ENCODE measurements at regions not wholly inside any gene's neighbourhood (a gene's known extent, or its start where the extent isn't known, plus 50 kb on each side); places are given as distances from the start of the nearest gene placed in this dataset.
"Not testable (repeated sequence)": the region's sequence is repeated elsewhere in the genome, so short reads cannot be mapped to it uniquely, and the experiment has no call there.

DNA sequence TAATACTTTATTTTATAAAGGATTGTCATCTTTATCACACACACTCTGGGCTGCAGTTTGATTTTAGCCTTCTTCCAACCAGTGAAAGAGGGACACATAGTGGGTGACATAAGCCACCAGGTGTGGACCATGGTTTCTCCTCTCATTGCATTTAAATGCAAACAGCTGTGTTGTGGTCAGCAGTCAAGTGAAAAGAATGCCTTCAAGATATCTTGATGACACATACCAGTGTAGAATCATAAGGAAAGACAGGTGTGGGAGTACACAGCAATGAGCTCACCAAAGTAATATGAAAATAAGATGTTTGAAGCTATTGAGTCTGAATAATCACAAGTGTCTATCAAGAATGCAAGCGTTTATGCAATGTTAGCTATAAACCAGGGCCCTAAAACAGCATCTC is 580.0 kb downstream of the XPNPEP1 start:
- Mint-ChIP-seq H3K36me3 (no peaks in the 10 kb centered on the region), H3K27me3 (no peaks in the 10 kb centered on the region), H3K4me3 (no peak overlapping the region), H3K27ac (no peak overlapping the region), H3K4me1 (no peaks in the 10 kb centered on the region), H3K9me3 (ENCODE audit: low read depth) (peaks cover 8% of the 10 kb centered on the region)
- CTCF ChIA-PET: no interaction called here
- ATAC-seq: no peak
- DNase-seq: no peak

GRCh38 chr10:109341986-109342385 is 581.3 kb downstream of the XPNPEP1 start:
- Mint-ChIP-seq H3K4me3 (no peak overlapping the region), H3K4me1 (no peaks in the 10 kb centered on the region), H3K36me3 (no peaks in the 10 kb centered on the region), H3K27ac (no peak overlapping the region), H3K27me3 (no peaks in the 10 kb centered on the region), H3K9me3 (ENCODE audit: low read depth) (peaks cover 8% of the 10 kb centered on the region)
- DNase-seq (no peak), ATAC-seq (no peak)
- CTCF ChIA-PET: no interaction called here

DNA sequence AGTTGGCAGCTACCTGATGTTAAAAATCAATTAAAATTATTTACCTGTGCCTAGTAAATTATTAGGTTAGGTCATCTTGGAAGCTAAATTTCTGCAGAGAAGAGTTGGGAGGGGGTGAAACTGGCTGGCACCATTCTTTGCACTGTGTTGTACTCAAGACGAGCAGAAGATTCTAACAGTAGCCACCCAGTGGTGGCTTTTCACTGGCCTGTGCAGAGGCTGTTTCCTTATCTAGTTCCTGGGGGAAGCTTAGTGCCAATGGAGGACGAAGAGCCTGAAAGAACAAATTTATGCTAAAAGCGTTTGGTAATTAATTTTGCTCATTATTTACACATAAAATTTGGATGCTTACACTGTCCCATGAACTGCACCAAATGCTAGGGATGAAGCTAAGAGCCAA is 595.3 kb downstream of the XPNPEP1 start:
- CTCF ChIA-PET: no interaction called here
- no peaks in the 10 kb centered on the region for H3K4me1 Mint-ChIP-seq
- H3K4me3 Mint-ChIP-seq: no peak overlapping the region
- no peaks in the 10 kb centered on the region for H3K36me3 Mint-ChIP-seq
- no peaks in the 10 kb centered on the region for H3K27me3 Mint-ChIP-seq
- no peak for DNase-seq
- H3K9me3 Mint-ChIP-seq (ENCODE audit: low read depth): peaks cover 4% of the 10 kb centered on the region
- H3K27ac Mint-ChIP-seq: no peak overlapping the region
- ATAC-seq: no peak

GRCh38 chr10:109327266-109327665 is 596.0 kb downstream of the XPNPEP1 start:
- H3K27ac Mint-ChIP-seq: no peak overlapping the region

DNA sequence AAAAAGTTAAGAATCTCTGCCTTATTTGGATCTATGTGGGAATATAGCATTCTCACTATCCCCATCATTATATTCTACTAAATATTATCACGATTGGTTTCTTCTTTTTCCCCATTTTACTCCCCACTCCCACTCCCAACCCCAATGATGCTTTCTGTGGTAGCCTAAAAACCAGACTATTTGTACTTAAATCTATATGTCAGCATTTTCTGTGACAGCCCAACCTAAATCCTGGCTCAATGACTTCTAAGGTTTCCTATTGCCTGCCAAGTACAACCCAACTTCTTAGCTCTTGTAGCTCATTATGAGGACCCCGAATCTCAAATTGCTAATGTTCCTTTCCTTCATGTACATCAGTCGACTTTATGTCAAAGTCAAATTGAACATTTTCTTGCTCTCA is 598.6 kb downstream of the XPNPEP1 start:
- Mint-ChIP-seq H3K9me3 (ENCODE audit: low read depth) (peaks cover 2% of the 10 kb centered on the region), H3K4me1 (no peaks in the 10 kb centered on the region), H3K27me3 (no peaks in the 10 kb centered on the region), H3K27ac (no peak overlapping the region), H3K4me3 (no peak overlapping the region), H3K36me3 (no peaks in the 10 kb centered on the region)
- CTCF ChIA-PET: no interaction called here
- DNase-seq (no peak), ATAC-seq (no peak)

More at GRCh38 chr10:109327266-109327665, 596.0 kb downstream of the XPNPEP1 start:
- DNase-seq (no peak), ATAC-seq (no peak)
- H3K27me3 Mint-ChIP-seq: no peaks in the 10 kb centered on the region
- CTCF ChIA-PET: no interaction called here
- no peaks in the 10 kb centered on the region for H3K36me3 Mint-ChIP-seq
- no peak overlapping the region for H3K4me3 Mint-ChIP-seq
- no peaks in the 10 kb centered on the region for H3K4me1 Mint-ChIP-seq
- no peaks in the 10 kb centered on the region for H3K9me3 Mint-ChIP-seq (ENCODE audit: low read depth)

DNA sequence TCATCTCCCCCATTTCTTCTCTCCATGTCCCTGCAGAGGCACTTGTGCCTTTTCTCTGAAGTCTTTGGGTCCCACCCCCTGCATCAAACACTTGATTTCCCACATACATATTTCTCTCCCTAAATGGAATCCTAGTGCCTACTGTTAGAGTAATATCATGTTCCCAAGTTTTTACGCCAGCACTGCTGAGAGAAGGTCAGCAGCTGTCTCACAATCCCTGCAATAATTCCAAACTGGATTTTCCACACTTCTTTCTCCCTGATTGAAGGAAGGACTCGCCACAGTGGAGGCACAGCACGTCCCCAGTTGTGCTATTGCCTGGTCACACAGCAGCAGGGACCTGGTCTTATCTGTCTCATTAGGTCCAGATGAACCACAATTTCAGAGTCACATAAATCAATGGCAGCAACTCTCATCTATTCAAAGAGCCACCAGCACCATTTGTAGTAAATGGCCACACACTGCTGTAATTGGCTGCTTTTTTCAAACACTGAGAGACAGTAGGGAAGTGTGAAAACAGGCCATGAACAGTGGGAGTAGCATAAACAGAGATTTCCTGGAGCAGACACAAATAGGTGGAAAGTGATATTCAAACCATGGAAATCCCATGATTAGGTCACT is 605.5 kb downstream of the XPNPEP1 start:
- Mint-ChIP-seq H3K4me1 (no peaks in the 10 kb centered on the region), H3K27ac (no peak overlapping the region), H3K9me3 (ENCODE audit: low read depth) (peaks cover 2% of the 10 kb centered on the region), H3K27me3 (no peaks in the 10 kb centered on the region), H3K4me3 (no peak overlapping the region), H3K36me3 (no peaks in the 10 kb centered on the region)
- CTCF ChIA-PET: no interaction called here
- no peak for DNase-seq
- no peak for ATAC-seq

DNA sequence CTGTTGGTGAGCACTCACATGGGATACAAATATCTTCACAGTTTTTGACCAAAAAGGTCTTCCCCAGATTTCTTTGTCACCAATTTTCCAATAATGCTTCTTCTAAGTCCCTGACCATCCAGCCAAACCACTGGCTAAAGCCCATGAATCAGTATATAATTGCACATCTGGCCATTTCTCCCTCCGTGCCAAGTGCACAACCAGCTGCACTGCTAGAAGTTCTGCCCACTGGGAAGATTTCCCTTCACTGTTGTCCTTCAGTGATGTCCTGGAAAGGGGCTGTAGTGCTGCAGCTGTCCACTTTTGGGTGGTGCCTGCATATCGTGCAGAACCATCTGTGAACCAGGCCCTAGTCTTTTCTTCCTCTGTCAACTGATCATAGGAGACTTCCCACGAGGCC is 609.3 kb downstream of the XPNPEP1 start:
- H3K27me3 Mint-ChIP-seq; H3K36me3 Mint-ChIP-seq; H3K4me1 Mint-ChIP-seq; H3K4me3 Mint-ChIP-seq; H3K9me3 Mint-ChIP-seq (ENCODE audit: low read depth); ATAC-seq; CTCF ChIA-PET; H3K27ac Mint-ChIP-seq; DNase-seq: not testable (repeated sequence)

- H3K27ac Mint-ChIP-seq; H3K27me3 Mint-ChIP-seq; DNase-seq; H3K4me3 Mint-ChIP-seq; ATAC-seq; H3K9me3 Mint-ChIP-seq (ENCODE audit: low read depth); H3K4me1 Mint-ChIP-seq; CTCF ChIA-PET; H3K36me3 Mint-ChIP-seq: not testable (repeated sequence)
Observed at GRCh38 chr10:109312555-109312954, 610.8 kb downstream of the XPNPEP1 start.

- Mint-ChIP-seq H3K4me3 (no peak overlapping the region), H3K4me1 (no peaks in the 10 kb centered on the region), H3K27me3 (no peaks in the 10 kb centered on the region), H3K9me3 (ENCODE audit: low read depth) (peaks cover 4% of the 10 kb centered on the region), H3K36me3 (no peaks in the 10 kb centered on the region), H3K27ac (no peak overlapping the region)
- ATAC-seq (no peak), DNase-seq (no peak)
- CTCF ChIA-PET: no interaction called here
Observed at GRCh38 chr10:109308971-109309370, 614.3 kb downstream of the XPNPEP1 start.

DNA sequence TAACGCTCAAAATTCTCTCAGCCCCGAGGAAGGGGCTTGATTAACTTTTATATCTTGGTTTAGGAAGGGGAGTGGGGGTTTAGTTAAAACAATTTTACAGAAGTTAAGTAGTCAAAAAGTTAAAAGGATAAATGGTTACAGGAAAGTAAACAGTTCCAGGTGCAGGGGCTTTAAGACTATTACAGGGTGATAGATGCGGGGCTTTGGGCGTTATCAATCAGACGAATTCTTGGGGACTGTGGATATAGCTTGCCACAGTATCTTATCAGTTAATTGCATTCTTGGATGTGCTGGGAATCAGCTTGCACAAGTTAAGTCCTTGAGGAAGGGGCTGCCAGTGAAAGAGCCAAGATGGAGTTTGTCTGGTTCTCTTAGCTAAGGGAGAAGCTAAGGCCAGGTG is 616.2 kb downstream of the XPNPEP1 start:
- CTCF ChIA-PET; H3K36me3 Mint-ChIP-seq; H3K27ac Mint-ChIP-seq; H3K4me3 Mint-ChIP-seq; ATAC-seq; H3K4me1 Mint-ChIP-seq; DNase-seq; H3K9me3 Mint-ChIP-seq (ENCODE audit: low read depth); H3K27me3 Mint-ChIP-seq: not testable (repeated sequence)

GRCh38 chr10:109306698-109307097 is 616.6 kb downstream of the XPNPEP1 start:
- Mint-ChIP-seq H3K4me1 (no peaks in the 10 kb centered on the region), H3K36me3 (no peaks in the 10 kb centered on the region), H3K4me3 (no peak overlapping the region), H3K9me3 (ENCODE audit: low read depth) (peaks cover 4% of the 10 kb centered on the region), H3K27ac (no peak overlapping the region), H3K27me3 (no peaks in the 10 kb centered on the region)
- CTCF ChIA-PET: no interaction called here
- no peak for ATAC-seq
- no peak for DNase-seq

- ATAC-seq (no peak), DNase-seq (no peak)
- Mint-ChIP-seq H3K4me1 (no peaks in the 10 kb centered on the region), H3K27ac (no peak overlapping the region), H3K4me3 (no peak overlapping the region), H3K9me3 (ENCODE audit: low read depth) (peaks cover 6% of the 10 kb centered on the region), H3K27me3 (no peaks in the 10 kb centered on the region), H3K36me3 (no peaks in the 10 kb centered on the region)
- CTCF ChIA-PET: no interaction called here
Observed at GRCh38 chr10:109287858-109288257, 635.5 kb downstream of the XPNPEP1 start.

DNA sequence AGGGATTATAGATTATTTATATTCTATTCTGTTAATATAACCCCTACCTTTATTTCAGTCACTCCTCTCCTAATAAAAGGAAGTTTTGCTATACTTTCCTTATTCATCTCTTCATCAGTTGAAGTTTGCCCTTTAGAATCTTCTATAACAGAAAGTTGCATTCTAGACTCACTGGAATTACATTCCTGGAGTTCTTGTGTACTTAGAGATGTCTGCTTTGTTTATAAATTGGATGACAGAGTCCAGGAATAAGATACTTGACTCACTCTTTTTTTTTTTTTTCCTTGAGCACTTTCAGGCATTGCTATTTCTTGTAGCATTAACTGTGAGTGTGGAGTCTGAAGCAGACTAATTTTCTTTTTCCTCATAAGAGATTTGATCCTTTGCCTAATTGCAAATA is 640.8 kb downstream of the XPNPEP1 start:
- Mint-ChIP-seq H3K36me3 (no peaks in the 10 kb centered on the region), H3K27ac (no peak overlapping the region), H3K9me3 (ENCODE audit: low read depth) (peaks cover 5% of the 10 kb centered on the region), H3K4me3 (no peak overlapping the region), H3K27me3 (no peaks in the 10 kb centered on the region), H3K4me1 (no peaks in the 10 kb centered on the region)
- CTCF ChIA-PET: no interaction called here
- DNase-seq (no peak), ATAC-seq (no peak)

DNA sequence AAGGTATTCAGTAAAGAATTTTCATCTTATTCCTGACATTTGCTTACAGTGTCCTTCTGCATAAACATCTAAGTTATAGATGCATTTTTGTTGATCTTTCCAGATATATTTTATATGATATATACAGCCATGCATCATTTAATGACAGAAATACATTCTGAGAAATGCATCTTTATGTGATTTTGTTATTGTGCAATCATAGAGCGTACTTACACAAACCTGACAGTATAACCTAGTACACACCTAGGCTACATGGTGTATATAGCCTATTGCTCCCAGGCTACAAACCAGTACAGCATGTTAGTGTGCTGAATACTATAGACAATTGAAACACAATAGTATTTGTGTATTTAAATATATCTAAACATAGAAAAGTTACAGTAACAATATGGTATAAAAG is 642.0 kb downstream of the XPNPEP1 start:
- no peak overlapping the region for H3K27ac Mint-ChIP-seq
- CTCF ChIA-PET: no interaction called here
- H3K9me3 Mint-ChIP-seq (ENCODE audit: low read depth): peaks cover 2% of the 10 kb centered on the region
- no peaks in the 10 kb centered on the region for H3K27me3 Mint-ChIP-seq
- H3K4me1 Mint-ChIP-seq: no peaks in the 10 kb centered on the region
- H3K4me3 Mint-ChIP-seq: no peak overlapping the region
- ATAC-seq (no peak), DNase-seq (no peak)
- H3K36me3 Mint-ChIP-seq: no peaks in the 10 kb centered on the region

- CTCF ChIA-PET: no interaction called here
- DNase-seq (no peak), ATAC-seq (no peak)
- Mint-ChIP-seq H3K27ac (no peak overlapping the region), H3K27me3 (no peaks in the 10 kb centered on the region), H3K4me1 (no peaks in the 10 kb centered on the region), H3K4me3 (no peak overlapping the region), H3K36me3 (no peaks in the 10 kb centered on the region), H3K9me3 (ENCODE audit: low read depth) (peaks cover 2% of the 10 kb centered on the region)
Observed at GRCh38 chr10:109280837-109281236, 642.5 kb downstream of the XPNPEP1 start.

Measured in activated CD8-positive, alpha-beta memory T cell treated with anti-CD3 and anti-CD28 coated beads, Interleukin-2, amount 10 ng/mL, durations not matched to agents 7 days and 5 days (primary cell).